ENCODE measurements at regions not wholly inside any gene's neighbourhood (a gene's known extent, or its start where the extent isn't known, plus 50 kb on each side); places are given as distances from the start of the nearest gene placed in this dataset.

DNA sequence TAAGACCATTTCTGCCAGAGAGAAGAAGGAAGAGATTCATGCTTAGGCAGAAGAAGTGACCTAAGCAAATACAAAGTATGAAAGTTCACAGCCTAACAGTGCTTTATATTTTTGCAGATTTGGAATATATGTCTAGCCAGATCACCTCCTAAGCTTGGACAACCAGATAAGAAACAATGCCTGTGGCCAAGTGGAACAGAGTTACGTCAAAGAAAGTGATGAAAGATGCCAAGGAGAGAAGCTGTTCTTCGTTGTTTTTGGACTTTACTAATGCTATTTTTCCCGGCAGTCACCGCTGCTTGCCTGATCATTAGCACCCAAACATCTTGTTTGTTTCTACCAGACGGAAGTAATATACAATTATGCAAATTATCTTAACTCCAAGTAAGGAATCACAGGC lies 489.2 kb upstream of the C1orf87 start:
- intact Hi-C loops (cut with DNase I) = no loop called here
- TF ChIP-seq, protein P1, sequence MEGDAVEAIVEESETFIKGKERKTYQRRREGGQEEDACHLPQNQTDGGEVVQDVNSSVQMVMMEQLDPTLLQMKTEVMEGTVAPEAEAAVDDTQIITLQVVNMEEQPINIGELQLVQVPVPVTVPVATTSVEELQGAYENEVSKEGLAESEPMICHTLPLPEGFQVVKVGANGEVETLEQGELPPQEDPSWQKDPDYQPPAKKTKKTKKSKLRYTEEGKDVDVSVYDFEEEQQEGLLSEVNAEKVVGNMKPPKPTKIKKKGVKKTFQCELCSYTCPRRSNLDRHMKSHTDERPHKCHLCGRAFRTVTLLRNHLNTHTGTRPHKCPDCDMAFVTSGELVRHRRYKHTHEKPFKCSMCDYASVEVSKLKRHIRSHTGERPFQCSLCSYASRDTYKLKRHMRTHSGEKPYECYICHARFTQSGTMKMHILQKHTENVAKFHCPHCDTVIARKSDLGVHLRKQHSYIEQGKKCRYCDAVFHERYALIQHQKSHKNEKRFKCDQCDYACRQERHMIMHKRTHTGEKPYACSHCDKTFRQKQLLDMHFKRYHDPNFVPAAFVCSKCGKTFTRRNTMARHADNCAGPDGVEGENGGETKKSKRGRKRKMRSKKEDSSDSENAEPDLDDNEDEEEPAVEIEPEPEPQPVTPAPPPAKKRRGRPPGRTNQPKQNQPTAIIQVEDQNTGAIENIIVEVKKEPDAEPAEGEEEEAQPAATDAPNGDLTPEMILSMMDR (IDR thresholded peaks at IDR 0.05) = no peak
- no peak for TF ChIP-seq POLR2A (IDR thresholded peaks at IDR 0.05)
- no peaks in the 10 kb centered on the region for H3K27me3 ChIP-seq
- 74 to 77% methylated on average over 5 of the region's 5 CpGs for WGBS, 2 donors
- H3K36me3 ChIP-seq = no peaks in the 10 kb centered on the region
- peaks cover 0 to 13% of the 10 kb centered on the region in 2 donors for H3K4me1 ChIP-seq
- H3K27ac ChIP-seq = no peak overlapping the region
- H3K4me3 ChIP-seq (replicated peaks in 1 of 3) = no peak overlapping the region
- DNase-seq = no peak
- H3K9me3 ChIP-seq = no peaks in the 10 kb centered on the region

DNA sequence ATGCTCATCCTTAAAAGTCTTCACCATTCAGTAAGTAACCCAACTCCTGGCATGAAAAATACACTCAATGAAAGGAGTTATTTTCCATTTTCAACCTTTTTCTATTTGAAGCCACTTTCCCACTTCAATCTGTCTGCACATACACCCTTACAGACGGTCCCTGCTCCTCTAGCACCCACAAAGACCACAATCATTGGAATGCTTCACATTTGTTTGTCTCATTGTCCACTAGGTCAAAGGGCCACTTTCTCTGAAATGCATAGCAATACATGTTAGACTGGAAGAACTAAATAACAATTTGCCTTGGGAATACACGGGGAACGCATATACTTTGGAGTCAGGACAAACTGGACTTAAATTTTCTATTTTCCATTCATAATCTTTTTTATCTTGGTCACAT lies 487.1 kb upstream of the C1orf87 start:
- no peak overlapping the region for H3K27ac ChIP-seq
- no peaks in the 10 kb centered on the region for H3K36me3 ChIP-seq
- 95 to 97% methylated on average over 3 of the region's 3 CpGs for WGBS, 2 donors
- DNase-seq = no peak
- H3K4me3 ChIP-seq (replicated peaks in 1 of 3) = no peak overlapping the region
- H3K4me1 ChIP-seq = peaks cover 0 to 3% of the 10 kb centered on the region in 2 donors
- H3K9me3 ChIP-seq = no peaks in the 10 kb centered on the region
- TF ChIP-seq, protein P1 (IDR thresholded peaks at IDR 0.05) = no peak
- no peak for TF ChIP-seq POLR2A (IDR thresholded peaks at IDR 0.05)
- H3K27me3 ChIP-seq = no peaks in the 10 kb centered on the region
- intact Hi-C loops (cut with DNase I) = no loop called here

DNA sequence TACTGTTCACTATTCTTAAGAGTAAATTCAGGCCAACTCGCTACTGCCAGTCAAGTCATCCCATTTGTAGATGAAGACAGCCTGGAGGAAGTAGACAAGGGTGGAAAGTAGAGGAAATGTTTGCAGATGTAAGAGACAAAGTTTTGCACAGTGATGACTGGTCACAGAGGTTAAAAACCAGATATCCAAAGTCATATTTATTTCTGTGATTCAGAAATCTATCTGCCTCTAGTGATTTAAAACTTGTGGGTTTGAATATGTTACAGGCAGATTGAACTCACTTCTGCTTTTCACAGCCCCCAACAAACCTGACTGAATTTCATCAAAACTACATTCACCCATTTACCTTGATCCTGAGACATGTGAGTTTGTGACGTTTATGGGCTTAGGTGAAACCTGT lies 484.7 kb upstream of the C1orf87 start:
- H3K4me3 ChIP-seq (replicated peaks in 1 of 3) = no peak overlapping the region
- no peaks in the 10 kb centered on the region for H3K9me3 ChIP-seq
- intact Hi-C loops (cut with DNase I) = no loop called here
- WGBS, 2 donors = 85 to 89% methylated on average over 2 of the region's 2 CpGs
- no peaks in the 10 kb centered on the region for H3K36me3 ChIP-seq
- no peak for TF ChIP-seq POLR2A (IDR thresholded peaks at IDR 0.05)
- TF ChIP-seq, protein P1 (IDR thresholded peaks at IDR 0.05) = no peak
- H3K4me1 ChIP-seq = no peaks in the 10 kb centered on the region
- H3K27me3 ChIP-seq = no peaks in the 10 kb centered on the region
- no peak for DNase-seq
- no peak overlapping the region for H3K27ac ChIP-seq

DNA sequence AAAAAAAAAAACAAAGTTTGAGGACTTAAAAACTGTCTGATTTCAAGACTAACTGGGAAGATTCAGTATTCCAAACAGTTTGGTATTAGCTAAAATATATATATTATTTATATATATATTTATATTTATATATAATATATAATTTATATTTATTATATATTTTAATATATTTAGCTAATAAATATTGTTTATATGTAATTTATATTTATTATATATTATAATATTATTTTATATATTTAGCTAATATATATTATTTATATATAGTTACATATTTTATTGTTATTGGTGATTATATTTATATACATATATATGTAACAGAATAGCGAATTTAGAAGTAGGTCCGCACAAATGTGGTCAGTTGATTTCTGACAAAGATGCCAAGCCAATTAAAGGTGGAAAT lies 480.2 kb upstream of the C1orf87 start:
- peaks cover 4 to 11% of the 10 kb centered on the region in 2 donors for H3K4me1 ChIP-seq
- H3K4me3 ChIP-seq (replicated peaks in 1 of 3) = no peak overlapping the region
- no peak overlapping the region for H3K27ac ChIP-seq
- no peaks in the 10 kb centered on the region for H3K9me3 ChIP-seq
- H3K27me3 ChIP-seq = no peaks in the 10 kb centered on the region
- no peaks in the 10 kb centered on the region for H3K36me3 ChIP-seq
- TF ChIP-seq, protein P1 (IDR thresholded peaks at IDR 0.05) = no peak
- no peak for TF ChIP-seq POLR2A (IDR thresholded peaks at IDR 0.05)
- intact Hi-C loops (cut with DNase I) = no loop called here
- WGBS, 2 donors = 92 to 94% methylated on average over 2 of the region's 2 CpGs
- DNase-seq = no peak

DNA sequence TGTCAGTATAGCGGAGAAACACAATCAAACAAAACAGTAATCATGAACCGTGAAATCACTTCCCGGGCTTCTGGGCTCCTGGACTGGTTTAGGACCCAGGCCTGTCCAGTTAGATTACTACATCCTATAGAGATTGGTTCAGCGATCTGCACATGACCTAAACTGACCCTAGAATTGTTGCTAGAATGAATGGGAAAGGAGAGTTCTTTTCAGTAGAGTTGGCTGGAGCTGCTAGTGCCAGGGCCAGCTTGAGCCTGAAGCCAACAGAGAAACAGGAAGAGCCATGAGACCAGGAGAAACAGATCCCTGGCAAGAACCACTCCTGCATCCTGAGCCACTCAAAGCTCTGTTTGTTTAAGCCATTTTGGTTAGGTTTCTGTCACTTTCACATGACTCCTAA lies 474.3 kb upstream of the C1orf87 start:
- Histone ChIP-seq H3K27ac (peak overlapping the region; percentile 56 to 79 (median 78)), H3K27me3 (no peaks in the 10 kb centered on the region), H3K4me3 (replicated peaks in 1 of 3) (no peak overlapping the region), H3K36me3 (no peaks in the 10 kb centered on the region), H3K4me1 (peaks cover 19 to 24% of the 10 kb centered on the region in 2 donors), H3K9me3 (no peaks in the 10 kb centered on the region)
- 20 to 26% methylated on average over 4 of the region's 4 CpGs for WGBS, 2 donors
- no peak for TF ChIP-seq POLR2A (IDR thresholded peaks at IDR 0.05)
- TF ChIP-seq, protein P1 (IDR thresholded peaks at IDR 0.05) = no peak
- peak; percentile 83 for DNase-seq
- intact Hi-C loops (cut with DNase I) = no loop called here

All from thyroid gland (tissue), 4 donors.